ENCODE measurements at regions not wholly inside any gene's neighbourhood (a gene's known extent, or its start where the extent isn't known, plus 50 kb on each side); places are given as distances from the start of the nearest gene placed in this dataset.
A peak's percentile ranks its signal among the peaks of the same experiment; 100 is the strongest.
"Not testable (repeated sequence)": the region's sequence is repeated elsewhere in the genome, so short reads cannot be mapped to it uniquely, and the experiment has no call there.

- WGBS (ENCODE audit: missing lambda C conversion rate) = 34% methylated on average over 2 of the region's 2 CpGs
- H3K4me2 ChIP-seq = no peak overlapping the region
- no peak for ATAC-seq
- H3K27ac ChIP-seq = no peak overlapping the region
- no peak for FAIRE-seq
- no peak overlapping the region for H3K4me3 ChIP-seq
- no peak for DNase-seq (ENCODE audit: low read depth in 1 of 2, low spot score in 1 of 2)
- no peaks in the 10 kb centered on the region for H3K9me3 ChIP-seq
- H3K4me1 ChIP-seq = no peaks in the 10 kb centered on the region
- ChIA-PET POLR2A (no interaction called here), CTCF (no interaction called here)
- TF ChIP-seq EHMT2 (IDR thresholded peaks at IDR 0.05; ENCODE audit: low read depth) (no peak), CHD2 (IDR thresholded peaks at IDR 0.05; ENCODE audit: low read length, partially characterized antibody) (no peak), EHF (CRISPR knock-in tag; IDR thresholded peaks at IDR 0.05) (no peak), ZSCAN20 (CRISPR knock-in tag; IDR thresholded peaks at IDR 0.05) (no peak), TFCP2L1 (CRISPR knock-in tag; IDR thresholded peaks at IDR 0.05) (no peak), HOXB13 (CRISPR knock-in tag; IDR thresholded peaks at IDR 0.05; ENCODE audit: low read depth) (no peak), MYC (IDR thresholded peaks at IDR 0.05; ENCODE audit: borderline replicate concordance, low read length) (no peak), BCL3 (IDR thresholded peaks at IDR 0.05) (no peak), SMC3 (IDR thresholded peaks at IDR 0.05) (no peak), JUN (IDR thresholded peaks at IDR 0.05) (no peak)
Observed at GRCh38 chr18:56483386-56483785, 155.0 kb downstream of the TXNL1 start.

DNA sequence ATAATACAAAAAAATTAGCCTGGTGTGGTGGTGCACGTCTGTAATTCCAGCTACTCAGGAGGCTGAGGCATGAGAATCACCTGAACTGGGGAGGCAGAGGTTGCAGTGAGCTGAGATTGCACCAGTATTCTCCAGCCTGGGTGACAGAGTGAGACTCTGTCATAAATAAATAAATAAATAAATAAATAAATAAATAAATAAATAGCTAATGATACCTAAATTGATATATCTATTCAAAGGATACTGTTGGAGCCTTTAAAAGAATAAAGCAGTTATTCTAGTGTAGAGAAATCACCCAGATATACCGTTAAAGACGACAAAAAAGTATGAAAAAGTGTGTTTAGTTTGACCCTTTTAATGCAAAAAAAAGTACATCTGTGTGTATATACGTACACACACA is 155.6 kb downstream of the TXNL1 start:
- CTCF ChIA-PET; DNase-seq (ENCODE audit: low read depth in 1 of 2, low spot score in 1 of 2); H3K4me2 ChIP-seq; POLR2A ChIA-PET; FAIRE-seq; H3K9me3 ChIP-seq; H3K4me1 ChIP-seq; H3K27ac ChIP-seq; H3K4me3 ChIP-seq; ATAC-seq: not testable (repeated sequence)
- 32% methylated on average over 4 of the region's 4 CpGs for WGBS (ENCODE audit: missing lambda C conversion rate)
- peak; percentile 71 for TF ChIP-seq ZC3H11A (IDR thresholded peaks at IDR 0.05)

- DNase-seq (ENCODE audit: low read depth in 1 of 2, low spot score in 1 of 2) (no peak), FAIRE-seq (no peak)
- POLR2A ChIA-PET = no interaction called here
Observed at GRCh38 chr18:56481751-56482150, 156.6 kb downstream of the TXNL1 start.

GRCh38 chr18:56479841-56480240 is 158.6 kb downstream of the TXNL1 start:
- WGBS (ENCODE audit: missing lambda C conversion rate) = 49% methylated on average over 3 of the region's 3 CpGs
- DNase-seq (ENCODE audit: low read depth in 1 of 2, low spot score in 1 of 2) = no peak

More at GRCh38 chr18:56481751-56482150, 156.6 kb downstream of the TXNL1 start:
- no peak overlapping the region for H3K4me2 ChIP-seq
- H3K27ac ChIP-seq = no peak overlapping the region
- WGBS (ENCODE audit: missing lambda C conversion rate) = 36% methylated on average over 1 of the region's 1 CpG
- H3K4me3 ChIP-seq = no peak overlapping the region
- H3K4me1 ChIP-seq = no peaks in the 10 kb centered on the region
- no peak for ATAC-seq
- TF ChIP-seq HOXA7 (CRISPR knock-in tag; IDR thresholded peaks at IDR 0.05) = no peak
- TF ChIP-seq GATA3 (IDR thresholded peaks at IDR 0.05; ENCODE audit: borderline replicate concordance) = no peak
- no peak for TF ChIP-seq JUNB (IDR thresholded peaks at IDR 0.05)
- TF ChIP-seq PHF8 (IDR thresholded peaks at IDR 0.05; ENCODE audit: borderline replicate concordance, low read depth) = no peak
- no peak for TF ChIP-seq NR3C1 (IDR thresholded peaks at IDR 0.05)
- no peak for TF ChIP-seq EHF (CRISPR knock-in tag; IDR thresholded peaks at IDR 0.05)
- TF ChIP-seq, protein P1, sequence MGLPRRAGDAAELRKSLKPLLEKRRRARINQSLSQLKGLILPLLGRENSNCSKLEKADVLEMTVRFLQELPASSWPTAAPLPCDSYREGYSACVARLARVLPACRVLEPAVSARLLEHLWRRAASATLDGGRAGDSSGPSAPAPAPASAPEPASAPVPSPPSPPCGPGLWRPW (IDR thresholded peaks at IDR 0.05) = no peak
- TF ChIP-seq RCOR1 (IDR thresholded peaks at IDR 0.05; ENCODE audit: low read depth, low read length) = no peak
- TF ChIP-seq HOXB5 (CRISPR knock-in tag; IDR thresholded peaks at IDR 0.05) = no peak
- TF ChIP-seq ZSCAN20 (CRISPR knock-in tag; IDR thresholded peaks at IDR 0.05) = no peak
- TF ChIP-seq ATOH8 (CRISPR knock-in tag; IDR thresholded peaks at IDR 0.05; ENCODE audit: low read depth) = no peak
- no peak for TF ChIP-seq RNF2 (IDR thresholded peaks at IDR 0.05; ENCODE audit: borderline replicate concordance, low read depth)
- no peak for TF ChIP-seq CBX2 (IDR thresholded peaks at IDR 0.05; ENCODE audit: borderline replicate concordance, low read depth)
- H3K9me3 ChIP-seq = no peaks in the 10 kb centered on the region
- CTCF ChIA-PET = no interaction called here

More at GRCh38 chr18:56479841-56480240, 158.6 kb downstream of the TXNL1 start:
- no peak for ATAC-seq
- FAIRE-seq = no peak
- Histone ChIP-seq H3K4me2 (no peak overlapping the region), H3K27ac (no peak overlapping the region), H3K9me3 (no peaks in the 10 kb centered on the region), H3K4me3 (no peak overlapping the region), H3K4me1 (no peaks in the 10 kb centered on the region)
- TF ChIP-seq POLR2AphosphoS2 (conservative IDR thresholded peaks at IDR 0.05; ENCODE audit: low read length) (no peak), CHD2 (IDR thresholded peaks at IDR 0.05; ENCODE audit: low read length, partially characterized antibody) (no peak), RFX5 (IDR thresholded peaks at IDR 0.05) (no peak), ZFP36 (IDR thresholded peaks at IDR 0.05; ENCODE audit: borderline replicate concordance, partially characterized antibody) (no peak), RCOR1 (IDR thresholded peaks at IDR 0.05; ENCODE audit: low read depth, low read length) (no peak), CTCF (IDR thresholded peaks at IDR 0.05) (no peak)
- TF ChIP-seq, protein P2, sequence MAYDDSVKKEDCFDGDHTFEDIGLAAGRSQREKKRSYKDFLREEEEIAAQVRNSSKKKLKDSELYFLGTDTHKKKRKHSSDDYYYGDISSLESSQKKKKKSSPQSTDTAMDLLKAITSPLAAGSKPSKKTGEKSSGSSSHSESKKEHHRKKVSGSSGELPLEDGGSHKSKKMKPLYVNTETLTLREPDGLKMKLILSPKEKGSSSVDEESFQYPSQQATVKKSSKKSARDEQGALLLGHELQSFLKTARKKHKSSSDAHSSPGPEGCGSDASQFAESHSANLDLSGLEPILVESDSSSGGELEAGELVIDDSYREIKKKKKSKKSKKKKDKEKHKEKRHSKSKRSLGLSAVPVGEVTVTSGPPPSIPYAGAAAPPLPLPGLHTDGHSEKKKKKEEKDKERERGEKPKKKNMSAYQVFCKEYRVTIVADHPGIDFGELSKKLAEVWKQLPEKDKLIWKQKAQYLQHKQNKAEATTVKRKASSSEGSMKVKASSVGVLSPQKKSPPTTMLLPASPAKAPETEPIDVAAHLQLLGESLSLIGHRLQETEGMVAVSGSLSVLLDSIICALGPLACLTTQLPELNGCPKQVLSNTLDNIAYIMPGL (CRISPR knock-in tag; IDR thresholded peaks at IDR 0.05; ENCODE audit: borderline replicate concordance) = no peak
- TF ChIP-seq, protein P3, sequence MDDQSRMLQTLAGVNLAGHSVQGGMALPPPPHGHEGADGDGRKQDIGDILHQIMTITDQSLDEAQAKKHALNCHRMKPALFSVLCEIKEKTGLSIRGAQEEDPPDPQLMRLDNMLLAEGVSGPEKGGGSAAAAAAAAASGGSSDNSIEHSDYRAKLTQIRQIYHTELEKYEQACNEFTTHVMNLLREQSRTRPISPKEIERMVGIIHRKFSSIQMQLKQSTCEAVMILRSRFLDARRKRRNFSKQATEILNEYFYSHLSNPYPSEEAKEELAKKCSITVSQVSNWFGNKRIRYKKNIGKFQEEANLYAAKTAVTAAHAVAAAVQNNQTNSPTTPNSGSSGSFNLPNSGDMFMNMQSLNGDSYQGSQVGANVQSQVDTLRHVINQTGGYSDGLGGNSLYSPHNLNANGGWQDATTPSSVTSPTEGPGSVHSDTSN (IDR thresholded peaks at IDR 0.05) = no peak
- CTCF ChIA-PET = no interaction called here
- POLR2A ChIA-PET = no interaction called here
